ENCODE measurements at regions not wholly inside any gene's neighbourhood (a gene's known extent, or its start where the extent isn't known, plus 50 kb on each side); places are given as distances from the start of the nearest gene placed in this dataset.

GRCh38 chr3:25262322-25262721 is 165.7 kb upstream of the RARB start (continued):
- no peak for TF ChIP-seq YY1 (IDR thresholded peaks at IDR 0.05; ENCODE audit: borderline replicate concordance in 1 of 3, control insufficient read depth in 1 of 3, extremely low read depth in 1 of 3, insufficient read depth in 3 of 3, insufficient read length in 1 of 3, insufficient replicate concordance in 2 of 3, low read depth in 1 of 3, low read length in 2 of 3)
- TF ChIP-seq ZNF146 (CRISPR knock-in tag; IDR thresholded peaks at IDR 0.05; ENCODE audit: unreplicated experiment): no peak

GRCh38 chr3:25265284-25265683 is 162.8 kb upstream of the RARB start:
- intact Hi-C loops (cut with micrococcal nuclease): no loop called here
- Histone ChIP-seq H3K27ac (ENCODE audit: extremely low read depth, low read depth, low read length) (no peak overlapping the region), H3K4me3 (no peak overlapping the region), H3K9ac (ENCODE audit: insufficient read depth in 1 of 2, low read depth in 2 of 2, low read length in 2 of 2) (no peak overlapping the region), H2AFZ (ENCODE audit: low read depth, low read length) (no peak overlapping the region), H3K27me3 (ENCODE audit: control insufficient read depth in 2 of 2, insufficient read depth in 2 of 2, low read length in 2 of 2) (no peaks in the 10 kb centered on the region), H3K9me3 (replicated peaks; ENCODE audit: control insufficient read depth, insufficient read depth, low read depth, low read length) (no peaks in the 10 kb centered on the region), H4K20me1 (replicated peaks; ENCODE audit: control insufficient read depth, insufficient read depth, low read length) (no peaks in the 10 kb centered on the region), H3K4me2 (ENCODE audit: insufficient read depth, low read length) (no peak overlapping the region), H3K9me1 (ENCODE audit: control insufficient read depth, insufficient read depth, low read length) (no peaks in the 10 kb centered on the region), H3K36me3 (ENCODE audit: control insufficient read depth, insufficient read depth, low read length) (no peaks in the 10 kb centered on the region), H3K79me2 (ENCODE audit: control insufficient read depth, insufficient read depth, low read length) (no peaks in the 10 kb centered on the region), H3K4me1 (replicated peaks in 1 of 2; ENCODE audit: control insufficient read depth in 2 of 2, insufficient read depth in 2 of 2, low read length in 2 of 2) (no peaks in the 10 kb centered on the region)
- DNase-seq (ENCODE audit: extremely low read depth in 1 of 4, low spot score in 3 of 4) (no peak), ATAC-seq (no peak), FAIRE-seq (no peak)
- CTCF ChIA-PET (ENCODE audit: low intra/inter-chr PET ratio): no interaction called here
- no TSS peak for BruUV-seq (replicated peaks)
- TF ChIP-seq E2F1 (CRISPR knock-in tag; IDR thresholded peaks at IDR 0.05) (no peak), ZBTB11 (CRISPR knock-in tag; IDR thresholded peaks at IDR 0.05) (0 out of 6 replicates have a peak, but pooled peaks of 1 of the 3 experiments have one; percentile 18)
- WGBS (ENCODE audit: insufficient coverage, low coverage, missing lambda C conversion rate): 0% methylated on average over 1 of the region's 1 CpG
- POLR2A ChIA-PET: no interaction called here
- in situ Hi-C loops (cut with MboI): no loop called here

Data from K562 (cell line).